Nephron progenitor cell (in vitro differentiated cells): ENCODE measurements at regions not wholly inside any gene's neighbourhood (a gene's known extent, or its start where the extent isn't known, plus 50 kb on each side); places are given as distances from the start of the nearest gene placed in this dataset.

Experiments used
- DNase-seq: peaks from one replicate; pipeline ENCODE4 v3.0.0; 2021
- H3K27ac Mint-ChIP-seq: 2 replicates; pipeline ENCODE4 v1.8.0; 2021; ENCODE audit warnings: mild to moderate bottlenecking, moderate library complexity, mixed read lengths
- H3K27me3 Mint-ChIP-seq: 2 replicates; pipeline ENCODE4 v1.8.0; 2021; ENCODE audit warnings: mild to moderate bottlenecking, low read depth, mixed read lengths; ENCODE audit not compliant: poor library complexity
- H3K36me3 Mint-ChIP-seq: 2 replicates; pipeline ENCODE4 v1.8.0; 2021; ENCODE audit warnings: low read depth, mixed read lengths
- H3K4me1 Mint-ChIP-seq: 2 replicates; pipeline ENCODE4 v1.8.0; 2021; ENCODE audit warnings: mixed read lengths
- H3K4me3 Mint-ChIP-seq: 2 replicates; pipeline ENCODE4 v1.8.0; 2021; ENCODE audit warnings: mild to moderate bottlenecking, moderate library complexity, mixed read lengths
- H3K9me3 Mint-ChIP-seq: 2 replicates; pipeline ENCODE4 v1.8.0; 2021; ENCODE audit warnings: mild to moderate bottlenecking, moderate library complexity, mixed read lengths
- TF ChIP-seq, protein P1 (sequence below): fragments of 200-600 bp; sonication (generic); IDR thresholded peaks from 2 replicates; pipeline ENCODE4 v1.5.0; 2021; ENCODE audit warnings: antibody characterized with exemption

DNA sequence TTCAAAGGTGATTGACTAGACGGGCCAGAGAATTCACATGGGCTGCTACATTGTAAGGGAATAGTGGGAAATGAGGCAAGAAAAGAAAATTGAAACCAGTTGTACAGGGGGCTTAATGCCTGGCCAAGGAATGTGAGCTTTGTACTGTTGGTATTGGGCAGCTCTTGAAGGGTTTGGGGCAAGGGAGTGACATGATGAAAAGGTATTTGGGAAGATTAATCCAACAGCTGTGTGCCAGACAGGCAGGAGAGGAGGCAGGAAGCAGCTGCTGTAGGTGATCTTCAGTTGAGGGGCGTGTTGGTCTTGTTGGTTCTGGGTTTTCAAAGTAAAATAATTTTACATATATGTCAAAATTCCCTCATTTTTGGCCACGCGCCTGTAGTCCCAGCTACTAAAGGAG lies 384.5 kb upstream of the TENM3 start:
- no peak for DNase-seq
- TF ChIP-seq, protein P1, sequence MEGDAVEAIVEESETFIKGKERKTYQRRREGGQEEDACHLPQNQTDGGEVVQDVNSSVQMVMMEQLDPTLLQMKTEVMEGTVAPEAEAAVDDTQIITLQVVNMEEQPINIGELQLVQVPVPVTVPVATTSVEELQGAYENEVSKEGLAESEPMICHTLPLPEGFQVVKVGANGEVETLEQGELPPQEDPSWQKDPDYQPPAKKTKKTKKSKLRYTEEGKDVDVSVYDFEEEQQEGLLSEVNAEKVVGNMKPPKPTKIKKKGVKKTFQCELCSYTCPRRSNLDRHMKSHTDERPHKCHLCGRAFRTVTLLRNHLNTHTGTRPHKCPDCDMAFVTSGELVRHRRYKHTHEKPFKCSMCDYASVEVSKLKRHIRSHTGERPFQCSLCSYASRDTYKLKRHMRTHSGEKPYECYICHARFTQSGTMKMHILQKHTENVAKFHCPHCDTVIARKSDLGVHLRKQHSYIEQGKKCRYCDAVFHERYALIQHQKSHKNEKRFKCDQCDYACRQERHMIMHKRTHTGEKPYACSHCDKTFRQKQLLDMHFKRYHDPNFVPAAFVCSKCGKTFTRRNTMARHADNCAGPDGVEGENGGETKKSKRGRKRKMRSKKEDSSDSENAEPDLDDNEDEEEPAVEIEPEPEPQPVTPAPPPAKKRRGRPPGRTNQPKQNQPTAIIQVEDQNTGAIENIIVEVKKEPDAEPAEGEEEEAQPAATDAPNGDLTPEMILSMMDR, result no peak
- peaks cover 15% of the 10 kb centered on the region for H3K4me1 Mint-ChIP-seq
- H3K36me3 Mint-ChIP-seq, result no peaks in the 10 kb centered on the region
- no peak overlapping the region for H3K4me3 Mint-ChIP-seq
- H3K27ac Mint-ChIP-seq, result no peak overlapping the region
- H3K27me3 Mint-ChIP-seq, result peaks cover 8% of the 10 kb centered on the region
- no peaks in the 10 kb centered on the region for H3K9me3 Mint-ChIP-seq

DNA sequence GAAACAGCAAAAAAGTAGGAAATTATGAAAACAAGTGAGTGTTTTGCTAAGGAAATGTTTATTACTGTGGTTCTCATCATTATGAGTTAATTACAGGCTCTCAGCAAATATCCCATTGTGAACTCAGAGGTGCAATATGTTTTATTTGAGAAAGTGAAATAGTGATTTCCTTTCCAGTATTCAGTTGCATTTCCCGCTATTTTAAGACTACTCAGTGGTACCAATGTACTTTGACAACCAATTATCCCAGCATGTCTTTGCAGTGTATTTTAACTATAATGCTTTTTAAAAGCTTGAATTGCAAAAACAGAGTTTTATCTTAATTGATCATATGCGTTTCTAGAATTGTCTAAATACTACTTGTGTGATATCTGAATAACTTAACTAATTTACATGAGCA lies 383.8 kb upstream of the TENM3 start:
- H3K36me3 Mint-ChIP-seq, result no peaks in the 10 kb centered on the region
- DNase-seq, result no peak
- TF ChIP-seq, protein P1, result no peak
- H3K4me3 Mint-ChIP-seq, result no peak overlapping the region
- H3K9me3 Mint-ChIP-seq, result no peaks in the 10 kb centered on the region
- peaks cover 15% of the 10 kb centered on the region for H3K4me1 Mint-ChIP-seq
- H3K27ac Mint-ChIP-seq, result no peak overlapping the region
- H3K27me3 Mint-ChIP-seq, result peaks cover 8% of the 10 kb centered on the region

DNA sequence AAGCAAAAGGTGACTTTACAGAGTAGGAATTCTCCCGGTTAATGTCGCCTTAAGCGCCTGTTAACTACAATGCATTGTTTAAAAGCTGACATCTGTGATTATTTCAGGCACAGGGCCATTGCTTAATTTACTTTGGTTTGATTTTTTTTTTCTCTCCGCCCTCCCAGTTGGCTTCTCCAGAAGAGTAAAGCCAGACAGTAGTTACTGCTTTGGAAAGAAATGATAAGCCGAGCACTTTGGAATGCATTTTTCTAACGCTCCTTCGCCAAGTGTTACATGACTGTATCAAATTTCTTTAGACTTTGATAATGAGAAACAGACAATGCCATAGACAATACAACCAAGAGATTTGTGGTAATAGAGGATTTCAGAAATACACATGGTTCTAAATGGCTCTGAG lies 383.0 kb upstream of the TENM3 start:
- H3K9me3 Mint-ChIP-seq, result no peaks in the 10 kb centered on the region
- DNase-seq, result no peak
- H3K4me1 Mint-ChIP-seq, result peaks cover 15% of the 10 kb centered on the region
- H3K36me3 Mint-ChIP-seq, result no peaks in the 10 kb centered on the region
- TF ChIP-seq, protein P1, result no peak
- H3K27me3 Mint-ChIP-seq, result peaks cover 8% of the 10 kb centered on the region
- no peak overlapping the region for H3K4me3 Mint-ChIP-seq
- no peak overlapping the region for H3K27ac Mint-ChIP-seq

DNA sequence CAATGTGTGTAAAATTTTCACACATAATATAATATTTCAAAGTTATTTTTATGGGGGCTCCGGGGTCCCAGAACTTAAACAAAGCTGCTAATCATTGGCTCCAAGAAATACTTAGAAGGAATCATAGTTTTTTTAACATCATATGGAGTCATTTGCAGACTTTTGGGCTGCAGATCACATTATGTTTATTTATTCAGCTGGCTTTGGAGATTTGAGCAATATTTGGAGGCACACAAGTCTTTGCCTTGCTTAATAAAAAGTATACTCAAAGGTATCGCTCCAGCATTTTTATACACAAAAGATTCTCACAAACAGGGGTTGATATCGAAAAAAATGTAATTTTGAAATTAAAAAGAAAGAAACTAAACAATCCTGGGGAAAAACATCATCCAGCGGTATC lies 382.5 kb upstream of the TENM3 start:
- Mint-ChIP-seq H3K9me3 (no peaks in the 10 kb centered on the region), H3K36me3 (no peaks in the 10 kb centered on the region), H3K27ac (no peak overlapping the region), H3K4me1 (peaks cover 15% of the 10 kb centered on the region), H3K27me3 (peaks cover 8% of the 10 kb centered on the region), H3K4me3 (no peak overlapping the region)
- no peak for DNase-seq
- TF ChIP-seq, protein P1, result no peak

DNA sequence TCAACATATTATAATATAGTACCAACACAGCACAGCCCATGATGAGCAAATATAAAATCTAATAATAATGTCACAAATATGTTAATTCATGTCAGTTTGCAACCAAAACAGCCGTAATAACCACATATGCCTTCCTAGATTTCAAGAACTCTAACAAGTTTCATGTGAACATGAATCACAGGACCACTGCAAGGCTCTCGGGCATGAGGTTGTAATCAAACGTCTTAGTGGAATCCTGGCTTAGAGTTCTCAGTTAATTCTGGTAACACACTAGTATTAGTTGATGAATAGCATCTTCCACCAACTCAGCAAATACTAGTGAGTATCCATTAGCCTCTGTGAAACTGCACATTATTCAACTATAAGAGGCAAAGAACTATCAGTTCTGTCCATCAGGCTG lies 379.3 kb upstream of the TENM3 start:
- TF ChIP-seq, protein P1, result no peak
- H3K4me3 Mint-ChIP-seq, result no peak overlapping the region

DNA sequence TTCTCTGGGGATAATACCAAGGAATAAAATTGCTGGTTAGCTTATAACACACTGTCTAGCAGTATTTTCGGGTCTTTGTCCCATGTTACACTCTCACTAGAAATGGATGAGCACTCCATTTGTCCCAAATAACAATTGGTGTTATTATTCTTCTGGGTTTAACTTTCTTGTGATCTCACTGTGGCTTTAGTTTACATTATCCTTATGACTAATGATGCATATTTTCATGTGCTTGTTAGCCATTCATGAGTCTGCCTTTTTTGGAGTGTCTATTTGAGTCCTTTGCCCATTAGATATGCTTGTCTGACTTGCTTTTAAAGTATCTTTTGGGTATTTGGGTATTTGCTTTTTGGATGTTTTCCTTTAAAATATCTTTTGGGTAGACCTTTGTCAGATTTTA lies 372.9 kb upstream of the TENM3 start:
- no peak overlapping the region for H3K4me3 Mint-ChIP-seq
- TF ChIP-seq, protein P1, result no peak

More for the DNA sequence above, 379.3 kb upstream of the TENM3 start:
- H3K27me3 Mint-ChIP-seq, result peaks cover 3% of the 10 kb centered on the region
- H3K4me1 Mint-ChIP-seq, result no peaks in the 10 kb centered on the region
- no peak overlapping the region for H3K27ac Mint-ChIP-seq
- no peaks in the 10 kb centered on the region for H3K9me3 Mint-ChIP-seq
- H3K36me3 Mint-ChIP-seq, result no peaks in the 10 kb centered on the region
- no peak for DNase-seq

More for the DNA sequence above, 372.9 kb upstream of the TENM3 start:
- no peak for DNase-seq
- H3K36me3 Mint-ChIP-seq, result no peaks in the 10 kb centered on the region
- H3K9me3 Mint-ChIP-seq, result no peaks in the 10 kb centered on the region
- H3K27ac Mint-ChIP-seq, result no peak overlapping the region
- H3K4me1 Mint-ChIP-seq, result no peaks in the 10 kb centered on the region
- H3K27me3 Mint-ChIP-seq, result peaks cover 3% of the 10 kb centered on the region
